ENCODE measurements at regions not wholly inside any gene's neighbourhood (a gene's known extent, or its start where the extent isn't known, plus 50 kb on each side); places are given as distances from the start of the nearest gene placed in this dataset.

DNA sequence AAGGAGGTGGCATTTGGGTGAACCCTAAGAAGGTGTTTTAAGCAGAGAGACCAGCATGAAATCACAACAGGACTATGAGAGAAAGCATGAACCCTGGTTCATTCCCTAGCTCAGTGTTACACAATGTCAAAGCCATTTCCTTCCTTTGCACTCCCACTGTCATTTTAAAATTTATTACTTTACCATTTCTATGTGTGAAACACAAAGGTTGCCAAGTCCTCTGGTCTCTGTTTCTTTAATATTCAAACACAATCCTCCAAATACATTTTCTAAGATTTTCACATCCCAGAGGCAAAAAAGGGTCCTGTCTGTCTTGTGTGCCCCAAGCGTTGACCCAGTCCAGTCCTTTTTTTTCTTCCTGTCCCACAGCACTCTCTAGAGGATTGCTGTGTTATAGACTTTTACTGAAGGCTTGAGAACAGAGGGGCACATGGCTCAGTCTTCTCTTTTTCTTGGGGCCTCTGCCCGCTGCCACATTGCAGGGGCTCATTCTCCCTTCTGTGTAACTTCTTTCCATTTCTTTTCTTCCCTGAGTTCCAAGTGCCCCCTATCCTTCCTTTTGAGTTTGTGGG is 78.6 kb upstream of the SLC28A3 start:
- 2% methylated on average over 2 of the region's 2 CpGs for WGBS (ENCODE audit: low lambda C conversion rate)
- H3K27ac ChIP-seq (ENCODE audit: extremely low read length, insufficient read depth, low read length) = no peak overlapping the region
- no peaks in the 10 kb centered on the region for H3K36me3 ChIP-seq (replicated peaks in 1 of 2; ENCODE audit: control insufficient read depth in 1 of 2, insufficient read depth in 2 of 2, low read length in 2 of 2)
- TF ChIP-seq RAD51 (IDR thresholded peaks at IDR 0.05; ENCODE audit: borderline replicate concordance) = no peak
- no peak for TF ChIP-seq ZNF136 (CRISPR knock-in tag; IDR thresholded peaks at IDR 0.05; ENCODE audit: low read depth)
- TF ChIP-seq ZNF354B (CRISPR knock-in tag; IDR thresholded peaks at IDR 0.05) = no peak
- TF ChIP-seq NCOA1 (CRISPR knock-in tag; IDR thresholded peaks at IDR 0.05) = no peak
- TF ChIP-seq PHB2 (IDR thresholded peaks at IDR 0.05; ENCODE audit: partially characterized antibody) = no peak
- no peak for TF ChIP-seq CSRNP1 (CRISPR knock-in tag; IDR thresholded peaks at IDR 0.05)
- TF ChIP-seq CTCF (CRISPR knock-in tag; IDR thresholded peaks at IDR 0.05) = no peak
- TF ChIP-seq NFATC3 (CRISPR knock-in tag; IDR thresholded peaks at IDR 0.05) = no peak
- TF ChIP-seq, protein P1, sequence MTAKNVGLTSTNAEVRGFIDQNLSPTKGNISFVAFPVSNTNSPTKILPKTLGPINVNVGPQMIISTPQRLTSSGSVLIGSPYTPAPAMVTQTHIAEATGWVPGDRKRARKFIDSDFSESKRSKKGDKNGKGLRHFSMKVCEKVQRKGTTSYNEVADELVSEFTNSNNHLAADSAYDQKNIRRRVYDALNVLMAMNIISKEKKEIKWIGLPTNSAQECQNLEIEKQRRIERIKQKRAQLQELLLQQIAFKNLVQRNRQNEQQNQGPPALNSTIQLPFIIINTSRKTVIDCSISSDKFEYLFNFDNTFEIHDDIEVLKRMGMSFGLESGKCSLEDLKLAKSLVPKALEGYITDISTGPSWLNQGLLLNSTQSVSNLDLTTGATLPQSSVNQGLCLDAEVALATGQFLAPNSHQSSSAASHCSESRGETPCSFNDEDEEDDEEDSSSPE (CRISPR knock-in tag; IDR thresholded peaks at IDR 0.05) = no peak
- TF ChIP-seq ARID4A (CRISPR knock-in tag; IDR thresholded peaks at IDR 0.05; ENCODE audit: borderline replicate concordance) = no peak
- TF ChIP-seq ZNF431 (CRISPR knock-in tag; IDR thresholded peaks at IDR 0.05; ENCODE audit: borderline replicate concordance, low read depth) = no peak
- no peak for TF ChIP-seq BRCA1 (CRISPR knock-in tag; IDR thresholded peaks at IDR 0.05)
- TF ChIP-seq ZNF616 (CRISPR knock-in tag; IDR thresholded peaks at IDR 0.05; ENCODE audit: low read depth) = no peak
- no peak for TF ChIP-seq MXD3 (CRISPR knock-in tag; IDR thresholded peaks at IDR 0.05)
- CTCF ChIA-PET (ENCODE audit: low intra/inter-chr PET ratio, low total read pairs) = no interaction called here
- FAIRE-seq = no peak
- no peaks in the 10 kb centered on the region for H4K20me1 ChIP-seq (ENCODE audit: insufficient read depth, low read length)
- no peak overlapping the region for H2AFZ ChIP-seq (ENCODE audit: low read length)
- in situ Hi-C loops (cut with HindIII; ENCODE audit: extremely low pct_ligation_motif_present, low pct_unique_long_range_greater_than_20kb) = no loop called here
- no peak overlapping the region for H3K9ac ChIP-seq (ENCODE audit: insufficient read depth, low read depth, low read length)
- POLR2A ChIA-PET = no interaction called here
- ATAC-seq = no peak
- peaks cover 10% of the 10 kb centered on the region for H3K9me3 ChIP-seq (ENCODE audit: low read length)
- H3K4me1 ChIP-seq (ENCODE audit: insufficient read depth, low read length) = no peaks in the 10 kb centered on the region
- no peaks in the 10 kb centered on the region for H3K79me2 ChIP-seq (ENCODE audit: insufficient read depth, low read length)
- no peaks in the 10 kb centered on the region; a peak in 1 of 5 replicates for H3K27me3 ChIP-seq (ENCODE audit: control insufficient read depth in 1 of 2, insufficient read depth in 2 of 2, low read length in 2 of 2)
- no peak for DNase-seq (ENCODE audit: low spot score)
- H3K4me3 ChIP-seq (replicated peaks in 1 of 3; ENCODE audit: insufficient read depth in 1 of 3, low read depth in 2 of 3, low read length in 3 of 3) = no peak overlapping the region
- H3K4me2 ChIP-seq (ENCODE audit: low read depth, low read length) = no peak overlapping the region
- intact Hi-C loops (cut with micrococcal nuclease; ENCODE audit: unreplicated experiment) = no loop called here
- BruUV-seq (replicated peaks) = no TSS peak

Measured in HepG2 (cell line).